Posterior vena cava (tissue), 2 donors: ENCODE measurements at regions not wholly inside any gene's neighbourhood (a gene's known extent, or its start where the extent isn't known, plus 50 kb on each side); places are given as distances from the start of the nearest gene placed in this dataset.
A peak's percentile ranks its signal among the peaks of the same experiment; 100 is the strongest.
"Not testable (repeated sequence)": the region's sequence is repeated elsewhere in the genome, so short reads cannot be mapped to it uniquely, and the experiment has no call there.

Source experiments
- DNase-seq: peaks from one replicate; pipeline ENCODE4 v3.0.0-alpha.2; 2020; ENCODE audit warnings: low spot score
- intact Hi-C, 2 donors: fragments of 100-400 bp; cut with DNase I; formaldehyde crosslinking; loops; one replicate each; pipeline versions ENCODE4 v1.14.1 to v1.14.2; 2022 to 2023
- donor health status: DM: yes; HTN: yes; CAD: no.
- donor health status: DM: yes; HTN: yes; CAD: no.

- intact Hi-C loops, DNase-seq: not testable (repeated sequence)
These were observed 189.6 kb upstream of the GPR149 start for GRCh38 chr3:154619621-154620020.

- intact Hi-C loops: no loop called here
- peak; percentile 55 for DNase-seq
These were observed 186.3 kb upstream of the GPR149 start for GRCh38 chr3:154616298-154616697.

- intact Hi-C loops: no loop called here
- DNase-seq: no peak
These were observed 185.5 kb upstream of the GPR149 start for GRCh38 chr3:154615471-154615870.

DNA sequence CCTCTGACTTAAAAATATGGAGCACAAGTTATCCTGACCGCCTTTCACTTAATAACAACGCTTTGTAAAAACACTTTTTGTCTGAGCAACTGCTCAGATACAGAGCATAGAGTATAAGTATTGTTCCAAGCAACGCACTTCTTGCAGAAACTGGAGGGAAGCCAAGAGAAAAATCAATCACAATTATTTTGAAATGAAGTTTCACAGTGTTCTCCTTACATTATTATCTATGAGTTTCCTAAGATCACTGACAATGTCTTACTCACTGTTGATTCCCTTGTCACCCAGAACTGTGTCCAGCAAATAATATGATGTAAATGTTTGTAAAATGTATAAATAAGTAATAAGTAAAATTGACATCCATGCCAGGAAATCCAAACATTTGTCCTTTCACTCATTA lies 184.6 kb upstream of the GPR149 start:
- DNase-seq: no peak
- intact Hi-C loops: no loop called here

GRCh38 chr3:154614078-154614477 lies 184.1 kb upstream of the GPR149 start:
- intact Hi-C loops: no loop called here
- DNase-seq: no peak

DNA sequence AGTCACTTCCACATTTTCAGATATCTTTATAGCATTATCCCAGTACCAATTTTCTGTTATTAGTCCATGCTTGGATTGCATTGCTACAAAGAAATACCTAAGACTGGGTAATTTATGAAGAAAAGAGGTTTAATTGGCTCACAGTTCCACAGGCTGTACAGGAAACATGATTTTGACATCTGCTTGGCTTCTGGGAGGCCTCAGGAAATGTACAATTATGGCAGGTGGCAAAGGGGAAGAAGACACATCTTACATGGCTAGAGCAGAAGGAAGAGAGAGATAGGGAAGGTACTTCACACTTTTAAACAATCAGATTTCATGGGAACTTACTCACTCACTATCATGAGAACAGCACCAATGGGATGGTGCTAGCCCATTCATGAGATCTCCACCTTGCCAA lies 172.3 kb upstream of the GPR149 start:
- DNase-seq: no peak
- intact Hi-C loops: no loop called here

- intact Hi-C loops: no loop called here
- DNase-seq: no peak
These were observed 168.2 kb upstream of the GPR149 start for GRCh38 chr3:154598166-154598565.

GRCh38 chr3:154590675-154591384 lies 160.8 kb upstream of the GPR149 start:
- DNase-seq: no peak
- intact Hi-C loops: no loop called here

DNA sequence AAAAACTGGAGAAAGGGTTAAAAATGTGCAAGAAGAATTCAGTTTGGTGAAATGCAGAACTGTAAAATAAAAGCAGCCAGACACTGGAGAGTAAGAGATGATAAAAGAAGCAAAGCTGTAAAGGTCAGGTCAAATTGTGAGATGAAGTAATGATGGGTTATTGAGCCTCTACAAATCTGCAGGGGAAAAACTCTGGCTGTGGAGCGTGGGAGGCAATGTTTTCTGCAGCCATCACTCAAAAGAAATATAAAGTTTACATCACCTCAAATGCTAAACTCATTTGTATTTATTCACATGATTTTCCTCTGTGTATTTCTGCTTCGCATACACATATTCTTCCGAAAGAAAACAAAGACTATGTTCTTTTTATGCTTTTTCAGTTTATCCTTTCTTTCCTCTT lies 158.8 kb upstream of the GPR149 start:
- no peak for DNase-seq
- intact Hi-C loops: no loop called here

- intact Hi-C loops: no loop called here
- DNase-seq: no peak
These were observed 155.0 kb upstream of the GPR149 start for GRCh38 chr3:154584974-154585373.

DNA sequence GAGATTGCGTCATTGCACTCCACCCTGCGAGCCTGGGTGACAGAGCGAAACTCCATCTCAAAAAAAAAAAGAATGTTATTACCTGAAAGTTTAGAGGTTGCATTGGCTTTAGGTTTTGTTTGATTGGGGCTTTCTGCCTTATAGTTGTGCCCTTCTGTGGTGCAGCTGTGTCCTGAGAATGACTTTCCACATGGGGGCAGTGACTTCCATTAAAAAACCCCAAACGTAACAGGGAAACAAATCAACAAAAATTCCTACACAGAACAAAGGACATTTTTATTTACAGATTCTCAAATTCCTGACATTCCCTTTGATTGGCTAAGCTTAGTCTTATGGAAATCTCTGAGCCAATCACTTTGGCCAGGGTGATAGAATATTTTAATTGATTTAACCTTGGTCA lies 154.1 kb upstream of the GPR149 start:
- no peak for DNase-seq
- intact Hi-C loops: no loop called here

DNA sequence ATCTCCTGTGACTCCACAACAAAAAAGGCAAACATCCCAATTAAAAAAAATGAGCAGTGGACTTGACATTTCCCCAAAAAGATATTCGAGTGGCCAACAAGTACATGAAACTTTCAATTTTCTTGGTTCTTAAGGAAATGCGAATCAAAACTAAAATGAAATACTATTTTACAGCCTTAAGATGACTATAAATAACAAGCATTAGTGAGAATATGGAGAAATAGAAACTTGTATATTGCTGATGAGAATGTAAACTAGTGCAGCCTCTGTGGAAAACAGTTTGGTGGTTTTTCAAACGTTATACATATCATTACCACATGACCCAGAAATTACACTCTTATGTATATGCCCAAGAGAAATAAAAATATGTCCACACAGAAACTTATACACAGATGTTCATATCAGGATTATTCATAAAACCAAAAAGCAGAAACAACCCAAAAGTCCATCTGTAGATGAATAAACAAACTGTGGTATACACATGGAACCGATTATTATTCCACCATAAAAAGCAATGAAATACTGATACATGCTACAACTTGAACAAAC lies 153.2 kb upstream of the GPR149 start:
- intact Hi-C loops: no loop called here

DNA sequence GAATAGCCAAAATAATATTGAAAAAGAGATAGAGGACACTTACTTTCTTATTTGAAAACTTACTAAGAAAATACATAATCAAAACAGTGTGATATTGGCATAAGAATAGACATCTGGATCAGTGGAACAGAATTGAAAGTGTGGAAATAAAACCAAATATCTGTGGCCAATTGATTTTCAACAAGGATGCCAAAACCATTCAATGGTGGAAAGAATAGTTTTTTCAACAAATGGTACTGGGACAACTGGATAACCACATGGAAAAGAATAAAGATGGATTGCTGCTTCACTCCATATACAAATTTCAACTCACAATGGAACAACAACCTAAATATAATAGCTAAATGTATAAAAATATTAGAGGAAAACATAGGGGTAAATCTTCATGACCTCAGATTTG lies 152.5 kb upstream of the GPR149 start:
- intact Hi-C loops: no loop called here
- no peak for DNase-seq

More for the DNA sequence above, 153.2 kb upstream of the GPR149 start:
- no peak for DNase-seq

GRCh38 chr3:154571553-154572226 lies 141.7 kb upstream of the GPR149 start:
- intact Hi-C loops: no loop called here
- DNase-seq: no peak

GRCh38 chr3:154568064-154568463 lies 138.1 kb upstream of the GPR149 start:
- intact Hi-C loops: no loop called here
- DNase-seq: no peak

DNA sequence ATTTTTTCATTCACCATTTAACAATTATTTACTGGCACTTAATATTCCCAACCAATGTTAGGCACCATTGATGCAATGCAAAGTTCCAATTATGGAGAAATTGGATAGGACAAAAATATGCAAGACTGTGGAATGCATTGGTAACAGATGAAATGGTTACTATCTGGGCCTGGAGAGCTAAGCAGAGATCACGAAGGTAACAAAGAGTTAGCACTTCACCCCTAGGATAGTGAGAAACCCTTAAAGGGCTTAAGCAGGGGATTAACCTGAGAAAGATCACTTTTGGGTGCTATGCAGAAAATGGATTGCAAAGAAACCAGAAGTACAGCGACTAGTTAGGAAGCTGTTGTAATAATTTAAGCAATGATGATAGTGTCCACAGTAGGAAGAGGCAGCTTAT lies 129.6 kb upstream of the GPR149 start:
- no peak for DNase-seq
- intact Hi-C loops: no loop called here

DNA sequence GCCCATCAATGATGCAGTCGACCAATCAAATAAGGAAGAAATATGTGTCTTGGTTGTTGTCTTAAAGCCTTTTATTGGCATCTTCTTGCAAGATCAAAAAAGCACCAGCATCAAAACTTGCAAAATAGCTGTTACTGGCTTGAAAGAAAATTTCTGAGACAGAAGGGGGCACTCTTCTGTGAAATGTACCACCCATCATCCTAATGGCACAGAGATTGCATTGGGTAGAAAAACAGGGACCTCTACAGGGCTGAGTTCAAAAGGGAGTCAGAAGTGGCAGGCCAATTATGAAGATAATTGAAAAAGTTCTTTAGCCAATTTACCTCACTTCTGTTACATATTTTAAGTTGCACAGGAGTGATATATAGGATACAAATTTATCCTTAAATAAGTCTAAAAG lies 122.3 kb upstream of the GPR149 start:
- intact Hi-C loops: no loop called here
- DNase-seq: no peak

DNA sequence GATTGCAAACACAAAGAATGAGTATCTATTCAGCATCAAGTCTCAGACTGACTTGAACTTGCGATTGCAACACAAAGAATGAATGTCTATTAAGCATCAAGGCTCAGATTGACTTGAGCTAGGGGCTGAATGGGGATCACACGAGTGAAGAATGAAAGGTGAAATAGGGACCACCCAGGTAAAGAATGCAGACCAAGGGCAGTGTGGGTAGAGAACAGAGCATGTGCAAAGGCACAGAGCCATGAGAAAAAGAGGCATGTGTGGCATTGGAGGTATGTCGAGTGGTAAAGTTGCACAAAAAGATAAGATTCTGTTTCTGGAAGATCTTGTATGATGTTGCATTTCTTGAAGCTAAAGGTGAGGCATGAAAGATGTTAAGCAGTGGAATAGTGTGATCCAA lies 119.4 kb upstream of the GPR149 start:
- intact Hi-C loops: no loop called here
- no peak for DNase-seq

DNA sequence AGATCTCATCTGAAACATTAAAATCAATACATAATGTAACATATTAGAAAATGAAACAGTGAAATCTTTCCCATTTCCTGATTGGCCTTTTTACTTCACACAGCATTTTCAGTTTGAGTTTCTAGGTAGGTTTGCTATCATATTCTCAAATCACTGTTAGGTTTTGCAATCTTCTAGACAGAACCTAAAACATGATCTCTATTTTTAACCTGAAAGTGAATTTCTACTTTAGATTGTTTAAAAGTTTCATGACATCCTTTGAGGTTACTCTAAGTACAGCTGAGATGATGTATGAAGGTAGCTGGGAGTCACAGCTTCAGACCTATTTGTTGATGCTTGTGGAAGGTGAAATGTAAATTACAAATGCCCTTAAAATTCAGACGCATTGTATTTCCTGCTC lies 118.4 kb upstream of the GPR149 start:
- intact Hi-C loops: no loop called here
- DNase-seq: no peak

- DNase-seq: no peak
- intact Hi-C loops: no loop called here
These were observed 112.8 kb upstream of the GPR149 start for GRCh38 chr3:154542837-154543236.
